ENCODE measurements at regions not wholly inside any gene's neighbourhood (a gene's known extent, or its start where the extent isn't known, plus 50 kb on each side); places are given as distances from the start of the nearest gene placed in this dataset.

DNA sequence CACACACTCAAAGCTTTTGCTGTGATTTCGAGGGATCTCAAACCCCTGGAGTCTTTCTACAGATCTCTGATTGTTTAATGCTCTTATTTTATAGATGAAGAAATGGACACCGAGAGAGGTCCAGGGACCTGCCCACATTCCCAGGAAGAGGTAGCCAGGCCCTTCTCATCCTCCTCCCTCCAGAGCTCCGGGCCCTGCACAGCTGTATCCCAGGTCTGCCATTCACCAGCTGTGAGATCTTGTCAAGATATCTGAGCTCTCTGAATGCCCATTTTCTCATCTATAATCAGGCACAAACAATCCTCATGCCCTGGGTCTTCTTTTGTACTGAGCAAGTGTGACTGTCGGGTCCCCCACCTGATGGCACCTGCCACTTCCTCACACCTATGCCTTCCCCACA, 98.2 kb upstream of the ALX4 start:
- H3K4me1 ChIP-seq: no peaks in the 10 kb centered on the region
- no peak overlapping the region for H3K27ac ChIP-seq
- no peak overlapping the region for H3K4me3 ChIP-seq
- FAIRE-seq (no peak), DNase-seq (ENCODE audit: low read depth in 1 of 2, low spot score in 1 of 2) (no peak), ATAC-seq (no peak)
- ChIA-PET CTCF (interaction anchor here (2.6 to 2.9 kb wide), 2 partner anchors 9 to 13 kb away, joined by 6 read pairs; no protein-coding TSS in a partner anchor), POLR2A (no interaction called here)
- TF ChIP-seq, protein P1, sequence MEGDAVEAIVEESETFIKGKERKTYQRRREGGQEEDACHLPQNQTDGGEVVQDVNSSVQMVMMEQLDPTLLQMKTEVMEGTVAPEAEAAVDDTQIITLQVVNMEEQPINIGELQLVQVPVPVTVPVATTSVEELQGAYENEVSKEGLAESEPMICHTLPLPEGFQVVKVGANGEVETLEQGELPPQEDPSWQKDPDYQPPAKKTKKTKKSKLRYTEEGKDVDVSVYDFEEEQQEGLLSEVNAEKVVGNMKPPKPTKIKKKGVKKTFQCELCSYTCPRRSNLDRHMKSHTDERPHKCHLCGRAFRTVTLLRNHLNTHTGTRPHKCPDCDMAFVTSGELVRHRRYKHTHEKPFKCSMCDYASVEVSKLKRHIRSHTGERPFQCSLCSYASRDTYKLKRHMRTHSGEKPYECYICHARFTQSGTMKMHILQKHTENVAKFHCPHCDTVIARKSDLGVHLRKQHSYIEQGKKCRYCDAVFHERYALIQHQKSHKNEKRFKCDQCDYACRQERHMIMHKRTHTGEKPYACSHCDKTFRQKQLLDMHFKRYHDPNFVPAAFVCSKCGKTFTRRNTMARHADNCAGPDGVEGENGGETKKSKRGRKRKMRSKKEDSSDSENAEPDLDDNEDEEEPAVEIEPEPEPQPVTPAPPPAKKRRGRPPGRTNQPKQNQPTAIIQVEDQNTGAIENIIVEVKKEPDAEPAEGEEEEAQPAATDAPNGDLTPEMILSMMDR (IDR thresholded peaks at IDR 0.05): no peak
- TF ChIP-seq PHF8 (IDR thresholded peaks at IDR 0.05; ENCODE audit: borderline replicate concordance, low read depth) (no peak), HOXA7 (CRISPR knock-in tag; IDR thresholded peaks at IDR 0.05) (no peak), ESRRA (IDR thresholded peaks at IDR 0.05; ENCODE audit: borderline replicate concordance, low read length) (no peak), CHD2 (IDR thresholded peaks at IDR 0.05; ENCODE audit: low read length, partially characterized antibody) (no peak), CHD4 (IDR thresholded peaks at IDR 0.05; ENCODE audit: borderline replicate concordance) (no peak), GATA3 (IDR thresholded peaks at IDR 0.05; ENCODE audit: borderline replicate concordance) (no peak), FOXS1 (CRISPR knock-in tag; IDR thresholded peaks at IDR 0.05) (no peak), ZNF302 (CRISPR knock-in tag; IDR thresholded peaks at IDR 0.05) (no peak), CEBPB (IDR thresholded peaks at IDR 0.05) (no peak), NR3C1 (IDR thresholded peaks at IDR 0.05) (no peak), ZFP36 (IDR thresholded peaks at IDR 0.05; ENCODE audit: borderline replicate concordance, partially characterized antibody) (no peak), TFCP2L1 (CRISPR knock-in tag; IDR thresholded peaks at IDR 0.05) (no peak), RFX5 (IDR thresholded peaks at IDR 0.05) (no peak)
- TF ChIP-seq, protein P2, sequence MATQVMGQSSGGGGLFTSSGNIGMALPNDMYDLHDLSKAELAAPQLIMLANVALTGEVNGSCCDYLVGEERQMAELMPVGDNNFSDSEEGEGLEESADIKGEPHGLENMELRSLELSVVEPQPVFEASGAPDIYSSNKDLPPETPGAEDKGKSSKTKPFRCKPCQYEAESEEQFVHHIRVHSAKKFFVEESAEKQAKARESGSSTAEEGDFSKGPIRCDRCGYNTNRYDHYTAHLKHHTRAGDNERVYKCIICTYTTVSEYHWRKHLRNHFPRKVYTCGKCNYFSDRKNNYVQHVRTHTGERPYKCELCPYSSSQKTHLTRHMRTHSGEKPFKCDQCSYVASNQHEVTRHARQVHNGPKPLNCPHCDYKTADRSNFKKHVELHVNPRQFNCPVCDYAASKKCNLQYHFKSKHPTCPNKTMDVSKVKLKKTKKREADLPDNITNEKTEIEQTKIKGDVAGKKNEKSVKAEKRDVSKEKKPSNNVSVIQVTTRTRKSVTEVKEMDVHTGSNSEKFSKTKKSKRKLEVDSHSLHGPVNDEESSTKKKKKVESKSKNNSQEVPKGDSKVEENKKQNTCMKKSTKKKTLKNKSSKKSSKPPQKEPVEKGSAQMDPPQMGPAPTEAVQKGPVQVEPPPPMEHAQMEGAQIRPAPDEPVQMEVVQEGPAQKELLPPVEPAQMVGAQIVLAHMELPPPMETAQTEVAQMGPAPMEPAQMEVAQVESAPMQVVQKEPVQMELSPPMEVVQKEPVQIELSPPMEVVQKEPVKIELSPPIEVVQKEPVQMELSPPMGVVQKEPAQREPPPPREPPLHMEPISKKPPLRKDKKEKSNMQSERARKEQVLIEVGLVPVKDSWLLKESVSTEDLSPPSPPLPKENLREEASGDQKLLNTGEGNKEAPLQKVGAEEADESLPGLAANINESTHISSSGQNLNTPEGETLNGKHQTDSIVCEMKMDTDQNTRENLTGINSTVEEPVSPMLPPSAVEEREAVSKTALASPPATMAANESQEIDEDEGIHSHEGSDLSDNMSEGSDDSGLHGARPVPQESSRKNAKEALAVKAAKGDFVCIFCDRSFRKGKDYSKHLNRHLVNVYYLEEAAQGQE (IDR thresholded peaks at IDR 0.05): no peak
- TF ChIP-seq, protein P3, sequence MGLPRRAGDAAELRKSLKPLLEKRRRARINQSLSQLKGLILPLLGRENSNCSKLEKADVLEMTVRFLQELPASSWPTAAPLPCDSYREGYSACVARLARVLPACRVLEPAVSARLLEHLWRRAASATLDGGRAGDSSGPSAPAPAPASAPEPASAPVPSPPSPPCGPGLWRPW (IDR thresholded peaks at IDR 0.05): no peak
- TF ChIP-seq, protein P4, sequence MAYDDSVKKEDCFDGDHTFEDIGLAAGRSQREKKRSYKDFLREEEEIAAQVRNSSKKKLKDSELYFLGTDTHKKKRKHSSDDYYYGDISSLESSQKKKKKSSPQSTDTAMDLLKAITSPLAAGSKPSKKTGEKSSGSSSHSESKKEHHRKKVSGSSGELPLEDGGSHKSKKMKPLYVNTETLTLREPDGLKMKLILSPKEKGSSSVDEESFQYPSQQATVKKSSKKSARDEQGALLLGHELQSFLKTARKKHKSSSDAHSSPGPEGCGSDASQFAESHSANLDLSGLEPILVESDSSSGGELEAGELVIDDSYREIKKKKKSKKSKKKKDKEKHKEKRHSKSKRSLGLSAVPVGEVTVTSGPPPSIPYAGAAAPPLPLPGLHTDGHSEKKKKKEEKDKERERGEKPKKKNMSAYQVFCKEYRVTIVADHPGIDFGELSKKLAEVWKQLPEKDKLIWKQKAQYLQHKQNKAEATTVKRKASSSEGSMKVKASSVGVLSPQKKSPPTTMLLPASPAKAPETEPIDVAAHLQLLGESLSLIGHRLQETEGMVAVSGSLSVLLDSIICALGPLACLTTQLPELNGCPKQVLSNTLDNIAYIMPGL (CRISPR knock-in tag; IDR thresholded peaks at IDR 0.05; ENCODE audit: borderline replicate concordance): no peak
- TF ChIP-seq, protein P5, sequence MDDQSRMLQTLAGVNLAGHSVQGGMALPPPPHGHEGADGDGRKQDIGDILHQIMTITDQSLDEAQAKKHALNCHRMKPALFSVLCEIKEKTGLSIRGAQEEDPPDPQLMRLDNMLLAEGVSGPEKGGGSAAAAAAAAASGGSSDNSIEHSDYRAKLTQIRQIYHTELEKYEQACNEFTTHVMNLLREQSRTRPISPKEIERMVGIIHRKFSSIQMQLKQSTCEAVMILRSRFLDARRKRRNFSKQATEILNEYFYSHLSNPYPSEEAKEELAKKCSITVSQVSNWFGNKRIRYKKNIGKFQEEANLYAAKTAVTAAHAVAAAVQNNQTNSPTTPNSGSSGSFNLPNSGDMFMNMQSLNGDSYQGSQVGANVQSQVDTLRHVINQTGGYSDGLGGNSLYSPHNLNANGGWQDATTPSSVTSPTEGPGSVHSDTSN (IDR thresholded peaks at IDR 0.05): no peak
- H3K4me2 ChIP-seq: no peak overlapping the region
- 6% methylated on average over 4 of the region's 4 CpGs for WGBS (ENCODE audit: missing lambda C conversion rate)
- peaks cover 3% of the 10 kb centered on the region; the same call in 1 of the 3 replicates for H3K9me3 ChIP-seq

Data from A549 (cell line).